ENCODE measurements at regions not wholly inside any gene's neighbourhood (a gene's known extent, or its start where the extent isn't known, plus 50 kb on each side); places are given as distances from the start of the nearest gene placed in this dataset.
"Not testable (repeated sequence)": the region's sequence is repeated elsewhere in the genome, so short reads cannot be mapped to it uniquely, and the experiment has no call there.

GRCh38 chr3:173216063-173216462 lies 75.0 kb upstream of the SPATA16 start:
- DNase-seq (ENCODE audit: low read depth) = no peak

- DNase-seq (ENCODE audit: low read depth) = no peak
Observed at GRCh38 chr3:173214576-173214975, 73.5 kb upstream of the SPATA16 start.

GRCh38 chr3:173199568-173199967 lies 58.5 kb upstream of the SPATA16 start:
- DNase-seq (ENCODE audit: low read depth) = no peak

GRCh38 chr3:173194868-173195267 lies 53.8 kb upstream of the SPATA16 start:
- DNase-seq (ENCODE audit: low read depth) = not testable (repeated sequence)

- peak; percentile 25 for DNase-seq (ENCODE audit: low read depth)
Observed at GRCh38 chr3:173191611-173192010, 50.6 kb upstream of the SPATA16 start.
